SU-DHL-6 (cell line): ENCODE measurements at regions not wholly inside any gene's neighbourhood (a gene's known extent, or its start where the extent isn't known, plus 50 kb on each side); places are given as distances from the start of the nearest gene placed in this dataset.

Experiments
- H2AFZ ChIP-seq: fragments of 200-600 bp; sonication (generic); 2 replicates; pipeline ENCODE4 v1.6.1; 2014; ENCODE audit warnings: low read depth, mild to moderate bottlenecking, moderate library complexity, mixed read lengths, antibody characterized with exemption, low read length; ENCODE audit not compliant: severe bottlenecking
- H3F3A ChIP-seq: fragments of 200-600 bp; shearing (Covaris generic); 2 replicates; pipeline ENCODE4 v1.6.0; 2016; ENCODE audit warnings: antibody characterized with exemption, mild to moderate bottlenecking; ENCODE audit not compliant: insufficient read depth
- H3K27ac ChIP-seq: fragments of 200-600 bp; sonication (generic); 2 replicates; pipeline ENCODE4 v1.5.1; 2016; ENCODE audit warnings: low read depth, mild to moderate bottlenecking, low read length, moderate library complexity, mixed read lengths
- H3K27me3 ChIP-seq: fragments of 200-600 bp; sonication (generic), shearing (Covaris generic); 2 replicates; pipeline ENCODE4 v1.6.0; 2014; ENCODE audit warnings: mild to moderate bottlenecking, low read length
- H3K36me3 ChIP-seq: fragments of 200-600 bp; sonication (generic); 2 replicates; pipeline ENCODE4 v1.6.1; 2014; ENCODE audit warnings: mild to moderate bottlenecking, low read length, mixed read lengths
- H3K4me2 ChIP-seq: fragments of 300-600, 200-600 bp; shearing (Covaris generic), sonication (generic); 2 replicates; pipeline ENCODE4 v1.6.0; 2014; ENCODE audit warnings: low read length, low read depth, mild to moderate bottlenecking; ENCODE audit not compliant: poor library complexity, severe bottlenecking
- H3K4me3 ChIP-seq: fragments of 200-600 bp; sonication (generic); 2 replicates; pipeline ENCODE4 v1.5.1; 2014; ENCODE audit warnings: antibody characterized with exemption, low read length, mild to moderate bottlenecking, mixed read lengths; ENCODE audit not compliant: insufficient read depth, poor library complexity, severe bottlenecking
- H3K79me2 ChIP-seq: fragments of 200-600 bp; sonication (generic); 2 replicates; pipeline ENCODE4 v1.6.1; 2014; ENCODE audit warnings: mild to moderate bottlenecking, low read length, moderate library complexity; ENCODE audit not compliant: insufficient read depth
- H3K9ac ChIP-seq: fragments of 200-600 bp; sonication (generic); 2 replicates; pipeline ENCODE4 v1.7.0; 2014; ENCODE audit warnings: mild to moderate bottlenecking, low read length
- H3K9me2 ChIP-seq: fragments of 200-600 bp; sonication (generic); replicated peaks from 2 replicates; pipeline ENCODE4 v1.6.1; 2014; ENCODE audit warnings: low read length; ENCODE audit not compliant: insufficient read depth
- H3K9me3 ChIP-seq: fragments of 200-600 bp; sonication (generic); 2 replicates; pipeline ENCODE4 v1.6.1; 2014; ENCODE audit warnings: low read length, mixed read lengths; ENCODE audit not compliant: insufficient read depth
- H4K20me1 ChIP-seq: fragments of 200-600 bp; sonication (generic); 2 replicates; pipeline ENCODE4 v1.6.1; 2014; ENCODE audit warnings: low read depth, mild to moderate bottlenecking, antibody characterized with exemption, low read length, moderate library complexity, mixed read lengths
- CTCF ChIP-seq: fragments of 200-600 bp; sonication (generic); IDR thresholded peaks from one replicate; pipeline ENCODE4 v1.5.1; 2017; ENCODE audit warnings: antibody characterized with exemption, mild to moderate bottlenecking, low read length, moderate library complexity; ENCODE audit not compliant: insufficient read depth, poor library complexity, severe bottlenecking
- EZH2phosphoT487 ChIP-seq: fragments of 200-600 bp; sonication (generic), shearing (Covaris generic); conservative IDR thresholded peaks from 2 replicates; pipeline ENCODE4 v1.6.1; 2018; ENCODE audit warnings: mild to moderate bottlenecking, antibody characterized with exemption, low read length, moderate library complexity, mixed read lengths

GRCh38 chr11:128242451-128242850 lies 344.9 kb downstream of the ETS1 start:
- Histone ChIP-seq H3K4me2 (no peak overlapping the region), H3K9me3 (no peaks in the 10 kb centered on the region), H3K4me3 (no peak overlapping the region), H2AFZ (no peak overlapping the region), H4K20me1 (no peaks in the 10 kb centered on the region), H3K79me2 (no peaks in the 10 kb centered on the region), H3K9me2 (no peaks in the 10 kb centered on the region), H3F3A (no peaks in the 10 kb centered on the region), H3K36me3 (no peaks in the 10 kb centered on the region), H3K27me3 (no peaks in the 10 kb centered on the region), H3K27ac (no peak overlapping the region), H3K9ac (no peak overlapping the region)
- no peak for TF ChIP-seq EZH2phosphoT487
- no peak for TF ChIP-seq CTCF

DNA sequence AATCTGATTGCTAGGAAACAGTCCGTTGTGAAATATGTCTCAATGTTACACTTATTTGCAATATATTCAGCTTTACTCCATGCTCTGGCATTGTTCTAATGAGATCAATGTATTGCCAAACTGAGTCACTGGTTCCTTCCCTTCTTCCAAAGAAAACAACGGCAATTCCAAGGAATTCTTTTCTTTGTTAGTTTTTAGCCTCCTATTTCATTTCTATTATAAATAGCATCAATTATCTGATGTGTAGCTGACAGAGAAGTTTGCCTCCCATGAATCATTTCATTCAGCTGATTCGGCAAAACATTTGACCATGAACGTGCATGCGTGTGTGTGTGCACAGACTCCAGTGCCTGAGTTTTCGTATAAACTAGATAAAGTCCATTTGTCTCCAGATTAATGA lies 346.8 kb downstream of the ETS1 start:
- Histone ChIP-seq H3K79me2 (no peaks in the 10 kb centered on the region), H3K27me3 (no peaks in the 10 kb centered on the region), H3K36me3 (no peaks in the 10 kb centered on the region), H3F3A (no peaks in the 10 kb centered on the region), H3K9me3 (no peaks in the 10 kb centered on the region), H2AFZ (no peak overlapping the region), H4K20me1 (no peaks in the 10 kb centered on the region), H3K4me2 (no peak overlapping the region), H3K9me2 (no peaks in the 10 kb centered on the region), H3K9ac (no peak overlapping the region), H3K27ac (no peak overlapping the region), H3K4me3 (no peak overlapping the region)
- TF ChIP-seq CTCF (no peak), EZH2phosphoT487 (no peak)

DNA sequence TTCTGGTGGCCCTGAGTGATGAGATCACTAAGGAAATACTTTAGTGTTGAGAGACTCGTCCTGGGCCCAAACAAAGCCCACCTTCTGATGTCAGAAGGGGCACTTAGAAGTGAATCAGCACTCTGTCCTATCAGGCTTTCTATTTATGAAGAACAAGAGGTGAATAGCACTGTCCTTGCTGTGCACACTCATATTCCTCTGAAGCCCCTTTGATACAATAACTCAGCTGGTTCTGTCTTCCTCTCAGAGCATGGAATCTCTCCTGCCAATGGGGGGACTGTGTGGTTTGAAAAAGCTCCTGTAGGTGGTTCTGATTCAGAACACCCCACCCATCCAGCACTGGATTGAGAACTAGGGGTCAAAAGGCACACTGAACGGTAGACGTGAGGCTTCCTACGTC lies 348.1 kb downstream of the ETS1 start:
- H3K9me3 ChIP-seq, result no peaks in the 10 kb centered on the region
- no peak overlapping the region for H3K4me3 ChIP-seq
- no peak overlapping the region for H3K4me2 ChIP-seq
- H3K9me2 ChIP-seq, result no peaks in the 10 kb centered on the region
- H3K27ac ChIP-seq, result no peak overlapping the region
- no peaks in the 10 kb centered on the region for H3F3A ChIP-seq
- H3K36me3 ChIP-seq, result no peaks in the 10 kb centered on the region
- no peak overlapping the region for H3K9ac ChIP-seq
- no peaks in the 10 kb centered on the region for H3K79me2 ChIP-seq
- H4K20me1 ChIP-seq, result no peaks in the 10 kb centered on the region
- no peak overlapping the region for H2AFZ ChIP-seq
- no peaks in the 10 kb centered on the region for H3K27me3 ChIP-seq
- no peak for TF ChIP-seq CTCF
- no peak for TF ChIP-seq EZH2phosphoT487
